WI38 (cell line): ENCODE measurements at regions not wholly inside any gene's neighbourhood (a gene's known extent, or its start where the extent isn't known, plus 50 kb on each side); places are given as distances from the start of the nearest gene placed in this dataset.

Experiments
- H3K4me3 ChIP-seq: 2 replicates; pipeline ENCODE4 v1.5.1; 2011; ENCODE audit warnings: low read depth, mild to moderate bottlenecking, control low read depth, low read length
- CTCF ChIP-seq: IDR thresholded peaks from 2 replicates; pipeline ENCODE4 v1.5.1; 2012; ENCODE audit warnings: low read depth, mild to moderate bottlenecking, control low read depth, low read length

GRCh38 chr1:59132295-59132694 lies 164.6 kb upstream of the FGGY start:
- no peak overlapping the region for H3K4me3 ChIP-seq

DNA sequence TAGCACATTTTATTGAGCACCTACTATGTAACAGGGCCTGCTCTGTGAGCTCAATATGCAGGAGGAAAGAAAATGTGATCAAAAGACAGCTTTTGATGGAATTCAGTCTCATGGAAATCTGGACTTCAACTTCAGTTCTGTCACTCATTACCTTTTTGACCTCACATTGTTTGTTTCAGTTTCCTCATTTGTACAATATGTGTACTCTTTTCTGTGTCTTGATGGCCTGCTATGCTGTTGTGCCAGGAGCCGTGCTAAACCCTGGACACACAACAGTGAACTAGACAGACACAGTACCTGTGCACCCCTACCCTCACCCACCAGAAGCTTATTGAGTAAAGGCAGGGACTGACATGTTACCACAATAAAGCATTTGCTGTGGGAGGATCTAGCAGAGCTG lies 162.9 kb upstream of the FGGY start:
- H3K4me3 ChIP-seq = no peak overlapping the region
- TF ChIP-seq CTCF = no peak

More at GRCh38 chr1:59132295-59132694, 164.6 kb upstream of the FGGY start:
- TF ChIP-seq CTCF = no peak

DNA sequence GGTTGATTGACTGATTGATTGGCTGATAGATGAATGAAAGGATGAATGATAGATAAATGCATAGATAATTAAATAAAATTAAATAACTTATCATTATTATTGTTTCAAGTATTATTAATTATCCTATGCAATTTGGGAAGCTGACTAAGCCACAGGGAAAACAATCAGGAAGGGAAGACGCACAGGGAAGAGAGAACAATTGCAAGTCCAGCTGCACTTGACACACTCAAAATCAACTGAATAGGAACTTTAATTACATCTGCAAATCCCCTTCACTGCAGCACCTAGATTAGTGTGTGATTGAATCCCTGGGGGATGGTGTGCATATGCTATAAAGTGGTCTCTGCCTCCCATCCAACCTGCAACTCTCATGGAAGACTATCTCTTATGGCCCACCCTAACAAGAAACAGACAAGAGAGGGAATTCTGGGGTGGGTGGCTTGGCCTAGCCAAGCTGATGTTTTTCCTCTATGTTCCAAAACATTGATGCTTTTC lies 161.1 kb upstream of the FGGY start:
- no peak overlapping the region for H3K4me3 ChIP-seq
- no peak for TF ChIP-seq CTCF

GRCh38 chr1:59136541-59137275 lies 160.2 kb upstream of the FGGY start:
- no peak for TF ChIP-seq CTCF
- no peak overlapping the region for H3K4me3 ChIP-seq

GRCh38 chr1:59137276-59137615 lies 159.6 kb upstream of the FGGY start:
- H3K4me3 ChIP-seq = no peak overlapping the region
- no peak for TF ChIP-seq CTCF

DNA sequence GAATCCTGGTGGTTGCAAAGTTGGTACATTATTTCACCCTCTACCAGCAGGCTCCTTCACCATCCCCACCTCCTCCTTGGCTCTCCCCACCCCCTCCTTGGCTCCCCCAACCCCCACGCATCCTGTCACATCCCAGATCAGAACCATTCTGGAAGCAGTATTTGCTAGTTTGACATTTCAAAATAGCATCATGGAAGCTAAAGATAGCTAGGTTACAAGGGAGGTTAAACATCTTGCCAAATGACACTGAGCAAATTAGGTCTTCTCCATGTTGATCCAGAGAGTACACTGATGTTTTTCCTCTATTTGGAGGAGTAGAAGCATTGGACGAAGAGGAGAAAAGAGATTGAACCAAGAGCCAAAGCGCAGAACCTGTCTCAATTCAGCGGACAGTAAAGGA lies 158.9 kb upstream of the FGGY start:
- no peak for TF ChIP-seq CTCF
- H3K4me3 ChIP-seq = no peak overlapping the region

DNA sequence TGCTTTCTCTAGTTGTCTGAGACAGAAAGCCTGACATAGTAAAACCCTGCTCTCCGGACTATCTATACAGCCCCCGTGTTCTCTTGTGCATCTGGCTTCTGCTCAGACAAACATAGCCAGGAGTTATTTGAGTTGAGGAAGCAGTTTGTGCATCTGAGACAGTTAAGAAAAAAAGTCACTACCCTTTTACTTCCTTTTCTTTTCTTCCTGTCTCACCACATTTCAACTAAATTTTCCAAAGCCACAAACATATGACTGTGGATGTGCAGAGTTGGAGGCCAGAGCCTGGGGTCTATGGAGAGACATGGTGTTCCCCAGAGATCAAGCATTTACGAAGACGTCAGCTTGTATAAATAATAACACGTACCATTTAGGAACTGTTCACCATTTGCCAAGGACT lies 158.5 kb upstream of the FGGY start:
- no peak overlapping the region for H3K4me3 ChIP-seq
- TF ChIP-seq CTCF = no peak
